ENCODE measurements at regions not wholly inside any gene's neighbourhood (a gene's known extent, or its start where the extent isn't known, plus 50 kb on each side); places are given as distances from the start of the nearest gene placed in this dataset.

GRCh38 chr7:148472406-148472805 is 118.2 kb upstream of the C7orf33 start:
- no peak overlapping the region for H2BK5ac ChIP-seq (ENCODE audit: low read depth, low read length, poor library complexity, severe bottlenecking)
- dilution Hi-C loops (cut with HindIII; ENCODE audit: low sequenced_read_pairs, unreplicated experiment) (no loop called here), in situ Hi-C loops (cut with MboI; ENCODE audit: low sequenced_read_pairs) (no loop called here), intact Hi-C loops (cut with micrococcal nuclease) (no loop called here)
- no peak overlapping the region for H4K8ac ChIP-seq (ENCODE audit: low read depth in 2 of 2, low read length in 2 of 2)
- no peak overlapping the region for H2BK20ac ChIP-seq (ENCODE audit: low read depth, low read length)
- POLR2A ChIA-PET (ENCODE audit: unreplicated experiment), result no interaction called here
- H2AK9ac ChIP-seq (replicated peaks; ENCODE audit: low read depth, low read length, poor library complexity), result no peak overlapping the region
- no peak overlapping the region for H2BK120ac ChIP-seq (ENCODE audit: low read depth, low read length)
- no peaks in the 10 kb centered on the region for H3K79me1 ChIP-seq (ENCODE audit: low read depth in 1 of 2, low read length in 2 of 2)
- H3K4me1 ChIP-seq (ENCODE audit: control insufficient read depth, insufficient read depth, low read length), result no peaks in the 10 kb centered on the region
- ATAC-seq (ENCODE audit: low read depth) (no peak), DNase-seq (no peak)
- no peak overlapping the region for H3K9ac ChIP-seq (ENCODE audit: low read depth, low read length)
- no peak overlapping the region for H3K18ac ChIP-seq (ENCODE audit: low read depth, low read length)
- H3K4ac ChIP-seq (ENCODE audit: low read depth, low read length), result no peak overlapping the region
- H3K36me3 ChIP-seq (ENCODE audit: control insufficient read depth, insufficient read depth, low read length), result no peaks in the 10 kb centered on the region
- 98% methylated on average over 6 of the region's 11 CpGs; no CpG with 5 or more reads in 1 of the 2 experiments for WGBS, 2 experiments (ENCODE audit: extremely low coverage in 2 of 2, insufficient read length in 1 of 2)
- peaks cover 2% of the 10 kb centered on the region; the same call in 1 of the 2 replicates for H3K9me3 ChIP-seq (ENCODE audit: control insufficient read depth, insufficient read depth, low read length)
- CTCF ChIA-PET, result interaction anchor here (0.7 kb wide), 1 partner anchor 68 kb away, joined by 8 read pairs; no protein-coding TSS in a partner anchor
- BruUV-seq (replicated peaks), result no TSS peak
- no peaks in the 10 kb centered on the region for H4K20me1 ChIP-seq (ENCODE audit: insufficient read depth, low read length)
- H2AFZ ChIP-seq (replicated peaks; ENCODE audit: low read length, poor library complexity), result no peak overlapping the region
- no peak overlapping the region for H3K4me2 ChIP-seq (ENCODE audit: low read depth, low read length)
- no peak for TF ChIP-seq MAFK (IDR thresholded peaks at IDR 0.05; ENCODE audit: low read depth, low read length)
- no peak for TF ChIP-seq POLR2A (IDR thresholded peaks at IDR 0.05; ENCODE audit: low read depth, low read length)
- TF ChIP-seq RFX5 (IDR thresholded peaks at IDR 0.05; ENCODE audit: low read depth, low read length), result no peak
- TF ChIP-seq NFE2L2 (IDR thresholded peaks at IDR 0.05; ENCODE audit: low read depth, low read length), result no peak
- no peak for TF ChIP-seq CEBPB (IDR thresholded peaks at IDR 0.05; ENCODE audit: low read depth, low read length)
- no peak for TF ChIP-seq CHD1 (IDR thresholded peaks at IDR 0.05; ENCODE audit: low read depth, low read length)
- no peak for TF ChIP-seq FOS (IDR thresholded peaks at IDR 0.05; ENCODE audit: low read depth, low read length)
- TF ChIP-seq BHLHE40 (IDR thresholded peaks at IDR 0.05; ENCODE audit: low read depth, low read length), result no peak
- TF ChIP-seq, protein P1, sequence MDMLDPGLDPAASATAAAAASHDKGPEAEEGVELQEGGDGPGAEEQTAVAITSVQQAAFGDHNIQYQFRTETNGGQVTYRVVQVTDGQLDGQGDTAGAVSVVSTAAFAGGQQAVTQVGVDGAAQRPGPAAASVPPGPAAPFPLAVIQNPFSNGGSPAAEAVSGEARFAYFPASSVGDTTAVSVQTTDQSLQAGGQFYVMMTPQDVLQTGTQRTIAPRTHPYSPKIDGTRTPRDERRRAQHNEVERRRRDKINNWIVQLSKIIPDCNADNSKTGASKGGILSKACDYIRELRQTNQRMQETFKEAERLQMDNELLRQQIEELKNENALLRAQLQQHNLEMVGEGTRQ (IDR thresholded peaks at IDR 0.05; ENCODE audit: low read depth, low read length), result no peak
- TF ChIP-seq RCOR1 (IDR thresholded peaks at IDR 0.05; ENCODE audit: insufficient replicate concordance, low read length), result no peak
- TF ChIP-seq RAD21 (IDR thresholded peaks at IDR 0.05; ENCODE audit: low read length), result no peak
- H3K23ac ChIP-seq (ENCODE audit: low read depth, low read length), result no peak overlapping the region
- no peak overlapping the region for H2BK15ac ChIP-seq (ENCODE audit: low read depth, low read length)
- no peak overlapping the region for H3K4me3 ChIP-seq (ENCODE audit: insufficient read depth, low read depth, low read length)
- no peak overlapping the region for H3K56ac ChIP-seq (ENCODE audit: extremely low read depth, insufficient read depth, low read length)
- no peak overlapping the region for H4K91ac ChIP-seq (ENCODE audit: insufficient read depth, low read depth, low read length)
- no peaks in the 10 kb centered on the region for H3K27me3 ChIP-seq (ENCODE audit: control insufficient read depth, insufficient read depth, low read length)
- H2AK5ac ChIP-seq (ENCODE audit: low read depth, low read length), result no peak overlapping the region
- no peak overlapping the region for H3K27ac ChIP-seq (ENCODE audit: insufficient read depth, low read length)
- H3K14ac ChIP-seq (replicated peaks; ENCODE audit: low read depth, low read length), result no peak overlapping the region
- H4K5ac ChIP-seq (ENCODE audit: low read depth, low read length), result no peak overlapping the region
- no peaks in the 10 kb centered on the region for H3K9me1 ChIP-seq (ENCODE audit: insufficient read depth, low read length)

Data from IMR-90 (cell line).